NCI-H2171 treated with DMSO at 0.1 percent for 48 hours (cell line): ENCODE measurements at regions not wholly inside any gene's neighbourhood (a gene's known extent, or its start where the extent isn't known, plus 50 kb on each side); places are given as distances from the start of the nearest gene placed in this dataset.
"Not testable (repeated sequence)": the region's sequence is repeated elsewhere in the genome, so short reads cannot be mapped to it uniquely, and the experiment has no call there.

Experiments
- DNase-seq: peaks from one replicate; lab custom pipeline; 2025; lab: John Stamatoyannopoulos, UW

DNA sequence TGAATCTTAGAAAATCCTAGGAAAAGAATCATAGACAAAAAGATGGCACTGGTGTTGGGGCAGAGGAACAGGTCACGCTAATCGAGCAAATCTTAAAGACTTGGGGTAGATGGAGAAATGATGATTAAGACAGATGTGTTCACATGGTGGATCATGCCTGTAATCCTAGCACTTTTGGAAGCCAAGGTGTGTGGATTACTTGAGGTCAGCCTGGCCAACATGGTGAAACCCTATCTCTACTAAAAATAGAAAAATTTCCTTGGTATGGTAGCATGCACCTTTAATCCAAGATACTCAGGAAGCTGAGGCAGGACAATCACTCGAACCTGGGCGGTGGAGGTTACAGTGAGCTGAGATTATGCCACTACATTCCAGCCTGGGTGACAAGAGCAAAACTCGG is 145.7 kb upstream of the HSFY2 start:
- no peak for DNase-seq

DNA sequence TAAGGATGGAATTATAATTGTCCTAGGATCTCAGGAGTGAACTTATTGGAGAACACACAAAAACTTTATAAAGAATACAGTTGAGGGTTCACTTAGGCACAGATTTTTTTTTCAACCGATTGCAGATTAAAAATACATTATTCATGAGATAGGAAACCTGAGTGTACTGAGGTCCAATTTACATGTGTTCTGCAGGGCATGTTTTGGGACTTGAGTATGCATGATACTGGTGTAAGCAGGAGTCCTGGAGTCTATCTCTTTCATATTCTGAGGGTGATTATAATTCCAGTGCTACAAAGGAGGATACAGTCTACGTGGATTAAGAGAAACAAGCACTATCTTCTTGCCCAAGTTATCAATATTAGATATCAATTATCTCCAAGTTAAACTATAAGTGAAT is 139.3 kb upstream of the HSFY2 start:
- DNase-seq, result no peak

DNA sequence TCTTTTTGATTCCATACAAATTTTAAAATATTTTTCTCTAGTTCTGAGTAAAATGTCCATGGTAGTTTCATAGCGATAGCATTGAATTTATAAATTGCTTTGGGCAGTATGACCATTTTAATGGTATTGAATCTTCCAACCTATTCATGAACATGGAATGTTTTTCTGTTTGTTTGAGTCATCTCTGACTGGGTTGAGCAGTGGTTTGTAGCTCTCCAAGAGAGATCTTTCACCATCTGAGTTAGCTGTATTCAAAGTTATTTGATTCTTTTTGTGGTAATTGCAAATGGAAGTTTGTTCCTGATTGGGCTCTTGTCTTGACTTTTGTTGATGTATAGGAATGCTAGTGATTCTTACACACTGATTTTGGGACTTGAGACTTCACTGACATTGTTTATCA is 136.3 kb upstream of the HSFY2 start:
- no peak for DNase-seq

DNA sequence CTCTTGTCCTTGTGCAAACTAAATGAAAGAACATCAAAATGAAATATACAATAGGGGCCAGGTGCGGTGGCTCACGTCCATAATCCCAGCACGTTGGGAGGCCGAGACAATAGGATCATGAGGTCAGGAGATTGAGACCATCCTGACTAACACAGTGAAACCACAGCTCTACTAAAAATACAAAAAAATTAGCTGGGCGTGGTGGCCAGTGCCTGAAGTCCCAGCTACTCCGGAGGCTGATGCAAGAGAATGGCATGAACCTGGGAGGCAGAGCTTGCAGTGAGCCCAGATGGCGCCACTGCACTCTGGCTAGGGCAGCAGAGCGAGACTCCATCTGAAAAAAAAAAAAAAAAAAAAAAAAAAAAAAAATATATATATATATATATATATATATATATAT is 132.7 kb upstream of the HSFY2 start:
- not testable (repeated sequence) for DNase-seq

DNA sequence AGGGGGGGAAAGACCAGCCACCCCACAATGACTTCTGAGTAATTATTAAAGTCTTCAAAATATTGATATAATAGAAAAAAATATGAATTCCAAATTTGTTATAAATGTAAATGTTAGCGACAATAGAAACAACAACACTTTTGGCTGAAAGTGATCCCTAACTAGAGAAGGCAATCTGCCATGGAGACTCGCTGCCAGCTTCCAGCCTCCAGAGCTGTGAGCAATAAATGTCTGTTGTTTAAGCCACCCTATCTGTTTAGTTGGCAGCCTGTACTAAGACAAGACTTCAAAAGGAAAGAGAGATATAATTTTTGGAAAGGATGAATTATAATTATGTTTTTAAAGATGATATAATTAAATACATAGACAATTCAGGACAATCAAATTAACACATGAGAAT is 130.8 kb upstream of the HSFY2 start:
- no peak for DNase-seq

DNA sequence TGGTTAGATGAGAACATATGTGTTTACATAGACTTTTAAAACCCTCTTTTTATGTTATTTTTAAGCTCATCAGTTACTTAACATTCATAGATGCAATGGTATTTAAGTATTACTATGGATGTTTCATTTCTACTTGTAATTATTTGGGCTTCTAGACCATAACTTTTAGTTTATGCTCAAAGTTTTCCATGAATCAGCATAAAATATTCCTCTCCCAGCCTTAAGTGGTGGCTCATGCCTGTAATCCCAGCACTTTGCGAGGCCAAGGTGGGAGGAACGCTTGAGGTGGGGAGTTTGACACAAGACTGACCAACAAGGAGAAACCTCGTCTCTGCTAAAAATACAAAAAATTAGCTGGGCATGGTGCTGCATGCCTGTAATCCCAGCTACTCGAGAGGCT is 118.5 kb upstream of the HSFY2 start:
- DNase-seq, result no peak

DNA sequence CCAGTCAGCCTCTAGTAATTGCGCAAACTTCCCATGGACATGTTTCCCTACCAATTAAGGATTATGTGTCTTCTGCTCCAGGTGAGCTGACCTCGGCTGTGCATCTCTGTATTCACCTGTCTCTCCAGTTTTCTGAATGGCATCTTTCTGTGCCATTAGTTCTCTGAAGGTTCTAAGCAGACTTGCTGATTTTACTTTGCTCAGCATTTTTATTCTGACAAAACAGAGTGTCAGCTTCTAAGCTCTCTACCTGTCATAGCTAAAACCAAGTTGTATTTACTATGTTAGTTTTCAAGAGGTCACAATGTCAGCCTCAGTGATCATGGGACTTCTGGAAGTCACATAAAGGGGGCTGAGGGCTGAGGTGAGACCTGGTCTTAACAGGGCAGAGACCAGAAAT is 116.0 kb upstream of the HSFY2 start:
- DNase-seq, result no peak

DNA sequence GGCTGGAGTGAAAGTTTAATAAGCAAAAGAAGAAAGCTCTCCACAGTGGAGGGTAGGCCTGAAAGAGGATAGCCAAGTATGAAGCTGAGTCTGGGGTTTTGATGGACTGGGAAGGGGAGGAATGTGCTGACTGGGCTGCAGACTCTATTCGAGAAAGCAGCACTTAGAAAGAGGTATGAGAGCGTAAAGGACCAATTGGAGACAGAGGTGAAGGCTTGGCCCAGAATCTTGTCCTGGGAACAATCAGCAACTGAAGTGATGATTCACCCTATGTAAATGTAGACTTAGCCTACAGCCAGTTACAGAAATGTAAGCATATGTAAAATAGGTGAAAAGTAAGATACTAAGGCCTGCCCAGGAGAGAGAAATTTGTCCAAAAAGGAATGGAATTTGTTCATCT is 111.2 kb upstream of the HSFY2 start:
- no peak for DNase-seq

DNA sequence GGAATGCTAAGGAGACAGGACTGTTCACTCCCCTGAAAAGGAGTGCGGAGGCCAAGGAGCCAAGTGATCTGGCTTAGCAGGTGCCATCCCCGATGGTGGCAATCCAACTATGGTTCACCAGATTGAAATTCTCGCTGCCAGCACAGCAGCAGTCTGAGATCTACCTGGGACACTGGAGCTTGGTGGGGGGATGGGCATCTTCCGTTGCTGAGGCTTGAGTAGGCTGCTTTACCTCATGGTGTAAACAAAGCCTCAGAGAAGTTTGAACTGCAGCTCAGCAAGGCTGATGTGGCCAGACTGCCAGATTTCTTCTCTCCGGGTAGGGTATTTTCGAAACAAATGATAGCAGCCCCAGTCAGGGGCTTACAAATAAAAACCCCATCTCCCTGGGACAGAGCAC is 95.6 kb upstream of the HSFY2 start:
- not testable (repeated sequence) for DNase-seq

DNA sequence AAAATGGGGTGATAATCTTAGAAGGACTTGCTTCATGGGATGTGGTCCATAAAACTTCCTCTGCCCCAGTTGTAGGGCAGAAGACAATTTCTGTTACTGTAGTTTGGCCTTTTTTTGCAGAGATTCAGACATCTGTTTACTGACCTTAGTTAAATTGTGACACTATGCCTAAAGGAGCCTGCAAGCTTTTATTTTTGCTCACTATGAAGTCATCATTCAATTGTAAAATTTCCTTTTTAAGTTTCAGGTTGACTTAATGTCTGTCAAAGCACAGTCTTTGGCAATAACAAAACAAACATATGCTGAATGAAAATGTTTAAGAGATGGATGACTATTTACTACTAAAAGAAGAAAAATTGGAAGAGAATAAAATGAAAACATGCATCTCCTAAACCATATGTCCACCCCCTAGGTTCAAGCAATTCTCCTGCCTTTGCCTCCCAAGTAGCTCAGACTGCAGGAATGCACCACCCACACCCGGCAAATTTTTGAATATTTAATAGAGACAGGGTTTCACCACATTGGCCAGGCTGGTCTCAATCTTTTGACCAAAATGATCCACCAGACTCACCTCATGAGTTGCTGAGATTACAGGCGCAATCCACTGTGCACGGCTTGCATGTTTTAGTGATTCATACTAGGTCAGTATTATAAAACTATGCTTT is 93.5 kb upstream of the HSFY2 start:
- DNase-seq, result not testable (repeated sequence)

DNA sequence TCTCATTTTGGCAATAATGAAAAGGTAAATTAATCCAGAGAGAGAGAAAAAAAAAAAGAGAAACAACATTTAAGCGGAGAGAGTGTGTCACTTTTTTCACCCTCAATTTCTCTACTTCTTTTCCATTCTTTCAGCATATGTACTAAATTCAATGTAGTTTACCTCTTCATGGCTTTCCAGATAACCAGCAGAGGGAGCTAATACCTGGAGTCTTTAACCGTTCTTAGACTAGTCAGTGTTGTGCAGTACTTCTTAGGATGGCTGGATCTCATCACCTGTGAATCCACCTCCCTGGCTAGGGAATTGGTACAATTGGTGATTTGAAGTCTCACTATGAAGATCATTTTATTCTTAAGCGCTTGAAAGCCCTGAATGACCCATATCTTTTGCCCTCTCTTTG is 87.3 kb upstream of the HSFY2 start:
- not testable (repeated sequence) for DNase-seq

DNA sequence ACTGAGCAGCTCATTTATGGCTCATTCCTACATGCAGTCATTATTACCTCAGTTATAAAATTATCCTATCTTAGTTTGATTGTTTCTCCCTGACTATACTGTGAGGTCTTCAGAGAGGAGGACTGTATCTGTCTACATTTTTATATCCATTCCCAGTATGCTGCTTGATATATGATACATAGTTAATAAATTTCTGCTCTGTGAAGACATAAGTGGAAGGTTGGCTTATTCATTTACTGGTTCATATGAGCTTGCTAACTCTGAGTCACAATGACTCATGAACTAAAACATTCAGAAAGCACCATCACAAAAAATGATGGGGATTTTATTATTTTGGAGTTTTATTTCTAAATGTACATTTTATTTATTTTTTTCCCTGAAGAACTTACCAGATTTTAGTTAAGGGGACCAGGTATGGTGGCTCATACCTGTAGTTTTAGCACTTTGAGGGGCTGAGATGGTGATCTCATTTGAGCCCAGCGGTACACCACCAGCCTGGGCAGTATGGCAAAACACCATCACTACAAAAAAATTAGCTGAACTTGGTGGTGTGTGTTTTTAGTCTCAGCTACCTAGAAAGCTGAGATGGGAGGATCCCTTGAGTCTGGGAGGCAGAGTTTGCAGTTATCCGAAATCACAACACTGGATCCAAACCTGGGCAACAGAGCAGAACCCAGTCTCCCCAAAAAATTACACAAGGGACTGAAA is 85.1 kb upstream of the HSFY2 start:
- DNase-seq, result not testable (repeated sequence)

DNA sequence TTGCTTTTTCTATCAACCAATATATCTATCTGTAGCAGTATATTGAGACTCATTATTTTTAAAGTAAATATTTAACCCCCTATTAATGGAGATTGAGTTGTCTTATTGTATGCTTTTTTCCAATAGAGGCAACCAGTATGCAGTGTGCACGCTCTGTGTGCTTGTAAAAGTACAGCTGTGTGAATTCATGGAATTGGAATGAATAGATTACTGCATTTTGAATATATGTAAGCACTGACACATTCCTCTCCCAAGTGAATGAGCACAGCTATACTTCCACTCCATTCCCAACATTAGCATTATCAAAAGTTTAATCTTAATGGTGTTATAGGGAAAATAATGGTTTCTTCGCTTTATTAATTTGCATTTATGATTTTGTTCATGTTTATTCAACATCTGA is 81.6 kb upstream of the HSFY2 start:
- DNase-seq, result not testable (repeated sequence)

DNA sequence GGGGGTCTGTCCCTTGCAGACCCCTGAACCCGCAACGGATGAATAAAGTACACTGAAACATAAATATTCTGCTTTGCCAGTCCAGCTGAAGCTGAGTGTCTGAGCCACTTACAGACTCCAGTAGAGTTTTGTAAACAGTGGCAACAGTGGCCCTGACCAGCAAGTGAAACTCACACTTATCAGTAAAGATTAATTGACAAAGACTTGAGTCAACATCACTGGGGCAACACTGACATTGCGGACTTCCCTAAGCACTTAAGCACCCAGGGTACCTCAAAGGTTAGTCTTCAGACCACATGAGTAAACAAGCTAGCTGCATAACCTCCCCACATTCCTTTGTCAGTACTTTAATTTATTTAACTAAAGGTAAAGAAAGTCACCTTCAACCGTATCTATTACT is 79.8 kb upstream of the HSFY2 start:
- not testable (repeated sequence) for DNase-seq

DNA sequence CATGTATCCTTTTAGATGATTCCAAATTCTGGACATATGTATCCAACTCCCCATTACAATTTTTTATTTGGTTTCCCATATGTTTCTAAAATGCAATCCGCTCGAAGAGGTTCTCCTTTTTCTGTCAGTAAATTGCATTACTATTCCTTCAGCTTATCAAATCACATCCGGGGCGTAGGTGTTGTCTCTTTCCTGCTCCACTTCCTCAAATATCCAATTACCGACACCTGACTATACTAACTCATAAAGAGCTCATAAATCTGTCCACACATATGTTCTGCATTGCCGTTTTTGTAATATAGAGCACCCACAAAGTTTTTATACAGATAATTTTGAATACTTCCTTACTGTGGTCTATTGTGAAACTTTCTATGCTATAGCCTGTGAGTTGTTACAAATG is 63.1 kb upstream of the HSFY2 start:
- DNase-seq, result not testable (repeated sequence)
